D341Med (cell line): ENCODE measurements at regions not wholly inside any gene's neighbourhood (a gene's known extent, or its start where the extent isn't known, plus 50 kb on each side); places are given as distances from the start of the nearest gene placed in this dataset.
A peak's percentile ranks its signal among the peaks of the same experiment; 100 is the strongest.
"Not testable (repeated sequence)": the region's sequence is repeated elsewhere in the genome, so short reads cannot be mapped to it uniquely, and the experiment has no call there.

Experiments
- DNase-seq: peaks from one replicate; pipeline ENCODE4 v3.0.0; 2012; ENCODE audit warnings: low spot score

DNA sequence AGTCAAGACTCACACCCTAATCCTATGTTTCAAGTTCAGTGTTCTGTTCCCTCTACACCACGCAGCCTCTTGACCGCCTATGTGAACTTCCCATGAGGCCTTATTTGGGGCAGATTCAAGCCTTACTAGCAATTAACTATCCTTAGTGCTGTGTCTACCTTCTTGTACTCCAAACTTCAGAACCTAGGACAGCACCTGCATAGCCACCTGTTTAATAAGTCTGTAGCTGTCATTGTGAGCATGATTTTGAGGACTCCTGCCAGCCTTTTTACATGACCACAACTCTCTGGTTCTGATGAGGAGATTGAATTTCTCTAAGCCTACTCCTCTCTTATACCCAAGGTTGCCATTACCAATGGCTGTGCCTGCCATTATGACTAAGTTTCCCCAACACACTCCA, 50.8 kb upstream of the PCSK1 start:
- DNase-seq = no peak

GRCh38 chr5:96487859-96488258, 54.8 kb upstream of the PCSK1 start:
- no peak for DNase-seq

- DNase-seq = no peak
Observed at GRCh38 chr5:96489532-96489931, 56.5 kb upstream of the PCSK1 start.

- no peak for DNase-seq
Observed at GRCh38 chr5:96492459-96493047, 59.5 kb upstream of the PCSK1 start.

DNA sequence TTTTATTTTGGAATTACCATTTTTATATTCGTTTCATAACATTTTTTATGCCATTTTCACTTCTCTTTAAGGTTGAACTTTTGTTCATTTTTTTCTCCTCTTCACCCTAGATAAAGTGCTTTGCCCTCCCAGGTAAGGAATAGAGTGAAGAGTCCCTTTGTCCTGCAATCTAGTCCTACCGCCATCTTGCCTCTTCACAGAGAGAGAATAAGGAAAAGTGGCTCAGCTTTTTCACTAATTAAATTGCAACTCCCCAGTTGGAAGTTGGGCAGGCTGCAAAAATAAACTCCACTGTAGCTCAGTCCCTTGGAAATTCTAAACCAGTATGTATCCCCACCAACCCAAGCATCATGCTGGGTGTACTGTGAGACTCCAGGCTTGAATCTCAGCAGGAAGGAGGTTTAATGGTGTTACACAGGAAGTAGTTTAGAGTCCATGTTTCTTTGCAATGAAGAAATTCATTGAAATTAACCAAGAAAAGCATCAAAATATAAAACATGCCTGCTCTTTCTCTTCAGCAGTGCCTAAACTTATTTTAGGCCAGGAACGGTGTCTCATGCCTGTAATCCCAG, 60.3 kb upstream of the PCSK1 start:
- DNase-seq = no peak

DNA sequence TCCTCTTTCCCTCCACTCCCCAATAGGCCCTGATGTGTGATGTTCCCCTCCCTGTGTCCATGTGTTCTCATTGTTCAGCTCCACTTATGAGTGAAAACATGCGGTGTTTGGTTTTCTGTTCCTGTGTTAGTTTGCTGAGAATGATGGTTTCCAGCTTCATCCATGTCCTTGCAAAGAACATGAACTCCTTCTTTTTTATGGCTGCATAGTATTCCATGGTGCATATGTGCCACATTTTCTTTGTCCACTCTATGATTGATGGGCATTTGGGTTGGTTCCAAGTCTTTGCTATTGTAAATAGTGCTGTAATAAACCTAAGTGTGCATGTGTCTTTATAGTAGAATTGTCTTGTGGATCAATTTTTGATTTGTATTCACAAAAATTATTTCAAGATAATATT, 62.4 kb upstream of the PCSK1 start:
- DNase-seq = not testable (repeated sequence)

- not testable (repeated sequence) for DNase-seq
Observed at GRCh38 chr5:96497027-96497426, 64.0 kb upstream of the PCSK1 start.

DNA sequence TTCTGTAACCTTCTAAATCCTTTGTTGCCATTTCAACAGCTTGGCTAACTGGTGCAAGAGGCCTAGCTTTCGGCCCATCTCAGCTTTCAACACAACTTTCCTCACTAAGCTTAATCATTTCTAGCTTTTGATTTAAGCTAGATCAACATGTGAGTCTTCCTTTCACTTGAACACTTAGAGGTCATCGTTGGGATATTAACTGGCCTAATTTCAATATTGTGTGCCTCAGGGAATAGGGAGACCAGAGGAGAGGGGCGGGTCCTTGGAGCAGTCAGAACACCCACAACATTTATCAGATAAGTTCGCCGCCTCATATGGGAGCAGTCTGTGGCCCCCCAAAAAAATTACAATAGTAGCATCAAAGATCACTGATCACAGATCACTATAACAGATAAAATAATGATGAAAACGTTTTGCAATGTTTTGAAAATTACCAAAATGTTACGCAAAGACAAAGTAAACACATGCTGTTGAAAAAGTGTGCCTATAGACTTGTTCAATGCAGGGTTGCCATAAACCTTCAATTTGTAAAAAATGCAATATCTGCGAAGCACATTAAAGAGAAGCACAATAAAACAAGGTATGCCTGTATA, 66.8 kb upstream of the PCSK1 start:
- DNase-seq = no peak

DNA sequence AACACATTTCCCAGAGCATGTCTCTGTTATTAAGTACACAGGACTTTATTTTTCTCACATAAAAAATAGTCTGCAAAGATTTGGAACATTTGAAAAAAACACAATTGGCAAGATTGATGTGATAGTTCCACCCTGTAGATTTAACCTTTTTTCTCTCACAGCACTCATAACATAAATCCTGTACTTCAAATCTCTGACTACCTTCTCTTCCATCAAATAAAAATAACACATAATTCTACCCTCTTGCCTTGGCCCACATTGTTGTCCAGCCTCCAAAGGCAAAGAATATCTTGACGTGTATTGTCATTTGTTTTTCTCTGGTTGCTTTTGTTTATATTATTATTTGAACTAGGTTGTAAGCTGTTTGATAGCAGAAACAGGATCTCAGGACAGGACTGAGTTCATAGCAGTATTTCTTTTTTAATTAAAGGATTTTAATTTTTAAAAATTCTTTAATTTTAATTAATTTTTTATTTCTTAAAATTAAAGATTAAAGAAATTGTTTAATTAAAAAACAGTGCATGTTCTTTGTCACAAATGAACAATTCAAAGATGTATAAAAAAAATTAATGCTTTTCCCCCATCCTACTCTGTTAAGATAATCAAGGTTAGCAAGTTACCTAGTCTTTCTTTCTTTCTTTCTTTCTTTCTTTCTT, 69.1 kb upstream of the PCSK1 start:
- no peak for DNase-seq

- DNase-seq = peak; percentile 45
Observed at GRCh38 chr5:96503501-96504236, 70.6 kb upstream of the PCSK1 start.

DNA sequence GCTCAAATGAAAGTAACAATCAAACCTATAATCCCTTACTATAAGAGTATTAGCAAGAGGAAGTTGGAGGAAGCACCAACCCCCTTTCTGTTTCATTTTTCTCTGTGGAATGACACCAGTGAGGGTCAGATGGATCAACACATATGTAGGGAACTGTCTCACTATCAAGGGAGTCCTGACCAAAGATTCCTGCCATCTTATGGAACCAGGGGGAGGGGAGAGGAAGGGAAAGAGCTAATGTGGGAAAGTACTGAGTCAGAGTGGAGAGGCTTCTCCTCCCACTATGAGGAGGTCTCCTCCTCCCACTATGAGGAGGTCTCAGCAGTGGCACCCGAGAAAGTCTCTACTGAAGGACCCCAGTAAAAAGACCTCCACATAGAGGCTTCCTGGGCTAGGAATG, 73.3 kb upstream of the PCSK1 start:
- no peak for DNase-seq

- no peak for DNase-seq
Observed at GRCh38 chr5:96506866-96507527, 73.9 kb upstream of the PCSK1 start.

- no peak for DNase-seq
Observed at GRCh38 chr5:96509316-96509715, 76.3 kb upstream of the PCSK1 start.

DNA sequence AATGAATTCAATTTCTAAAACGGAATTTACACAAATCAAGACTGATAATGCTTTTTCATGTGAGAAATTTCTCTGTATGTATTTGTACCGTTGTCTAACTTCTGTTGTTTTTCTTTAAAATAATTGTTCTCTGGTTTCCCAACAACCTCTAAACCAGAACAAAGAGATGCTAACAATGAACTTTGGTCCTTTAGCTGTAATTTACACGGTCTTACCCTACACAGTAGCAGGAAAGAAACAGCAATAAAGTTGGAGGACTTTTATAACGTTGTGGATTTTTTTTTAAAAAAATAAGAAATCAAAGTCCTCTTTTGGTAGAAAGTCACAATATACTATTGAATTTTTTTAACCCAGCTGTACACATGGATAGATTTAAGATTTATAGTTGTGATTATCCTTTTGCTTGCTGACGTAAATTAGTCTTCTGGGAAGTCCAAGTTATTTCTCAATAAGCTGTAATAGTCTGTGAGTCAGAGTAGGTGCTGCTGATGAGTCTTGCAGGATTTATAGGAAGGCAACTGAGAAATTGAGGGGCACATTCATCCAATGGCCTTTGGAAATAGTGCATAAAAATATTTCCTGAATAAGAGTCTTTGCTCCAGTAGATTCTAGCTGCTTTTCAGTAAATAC, 76.8 kb upstream of the PCSK1 start:
- no peak for DNase-seq

DNA sequence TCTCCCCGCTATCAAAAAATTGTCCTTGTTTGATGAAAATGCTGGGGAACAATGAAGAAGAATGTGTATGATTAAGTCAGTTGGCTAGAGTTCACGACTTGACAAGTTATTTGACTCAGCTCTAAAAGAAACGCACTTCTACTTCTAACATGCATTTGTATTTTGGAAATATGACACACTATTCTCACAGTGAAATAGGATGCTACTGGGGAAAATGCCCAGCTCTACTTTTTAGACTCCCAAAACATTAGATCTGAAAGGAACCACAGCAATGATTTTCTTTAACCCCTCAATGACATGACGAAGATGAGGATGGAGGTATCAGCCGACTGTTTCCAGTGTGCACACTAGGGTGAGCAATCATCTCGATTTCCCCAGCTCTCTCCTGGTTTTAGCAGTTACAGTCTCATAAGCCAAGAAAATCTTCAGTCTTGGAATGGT, 83.6 kb upstream of the PCSK1 start:
- DNase-seq = no peak

GRCh38 chr5:96517295-96517694, 84.2 kb upstream of the PCSK1 start:
- no peak for DNase-seq

DNA sequence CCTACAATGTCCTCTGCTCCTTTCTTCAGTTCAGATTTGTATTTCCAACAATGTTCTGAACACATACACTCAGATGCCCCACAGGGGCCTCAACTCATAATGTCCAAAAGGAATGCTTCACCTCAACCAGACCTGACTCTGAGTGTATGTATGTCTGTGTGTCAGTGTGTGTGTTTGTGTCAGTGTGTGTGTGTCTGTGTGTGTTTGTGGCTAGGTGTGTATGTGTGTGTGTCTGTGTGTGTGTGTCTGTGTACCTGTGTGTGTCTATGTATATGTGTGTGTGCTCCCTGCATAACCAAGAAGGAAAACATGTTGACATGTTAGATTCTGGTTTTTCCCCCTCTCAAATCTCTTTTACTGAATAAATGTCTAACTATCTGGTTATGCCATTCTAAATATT, 87.3 kb upstream of the PCSK1 start:
- DNase-seq = no peak

DNA sequence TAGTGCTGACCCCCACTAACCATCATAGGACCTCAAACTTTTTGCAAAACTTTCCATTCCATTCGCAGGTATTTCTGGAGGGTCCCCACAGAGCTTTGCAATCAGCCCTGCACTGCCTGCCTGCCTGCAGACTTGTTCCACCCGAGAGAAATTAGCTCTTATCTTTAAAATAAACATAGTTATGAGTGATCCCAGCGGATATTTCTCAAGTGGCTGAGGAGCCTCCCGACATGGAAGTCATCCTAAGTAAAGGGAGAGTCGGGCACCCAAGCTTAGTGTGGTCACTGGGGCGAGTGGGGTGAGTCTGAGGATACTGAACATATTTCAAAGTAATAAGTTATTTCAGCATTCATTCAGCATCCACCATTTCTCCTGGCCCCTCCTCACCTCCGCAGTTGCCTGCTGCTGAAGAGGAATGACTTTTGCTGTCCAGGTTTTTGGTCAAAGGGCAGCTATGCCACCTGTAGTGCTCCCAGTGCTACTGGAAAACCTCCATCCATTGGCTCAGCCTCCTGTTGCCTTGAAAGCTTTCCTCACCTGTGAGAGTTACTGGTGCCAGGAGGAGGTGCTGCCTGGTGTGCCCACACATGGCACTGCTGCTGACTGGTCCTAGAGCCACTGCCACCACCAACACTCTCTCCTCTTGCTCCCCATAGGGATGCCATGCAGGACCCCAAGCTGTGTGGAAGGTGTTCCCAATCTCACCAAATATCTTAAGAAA, 89.7 kb upstream of the PCSK1 start:
- DNase-seq = no peak

DNA sequence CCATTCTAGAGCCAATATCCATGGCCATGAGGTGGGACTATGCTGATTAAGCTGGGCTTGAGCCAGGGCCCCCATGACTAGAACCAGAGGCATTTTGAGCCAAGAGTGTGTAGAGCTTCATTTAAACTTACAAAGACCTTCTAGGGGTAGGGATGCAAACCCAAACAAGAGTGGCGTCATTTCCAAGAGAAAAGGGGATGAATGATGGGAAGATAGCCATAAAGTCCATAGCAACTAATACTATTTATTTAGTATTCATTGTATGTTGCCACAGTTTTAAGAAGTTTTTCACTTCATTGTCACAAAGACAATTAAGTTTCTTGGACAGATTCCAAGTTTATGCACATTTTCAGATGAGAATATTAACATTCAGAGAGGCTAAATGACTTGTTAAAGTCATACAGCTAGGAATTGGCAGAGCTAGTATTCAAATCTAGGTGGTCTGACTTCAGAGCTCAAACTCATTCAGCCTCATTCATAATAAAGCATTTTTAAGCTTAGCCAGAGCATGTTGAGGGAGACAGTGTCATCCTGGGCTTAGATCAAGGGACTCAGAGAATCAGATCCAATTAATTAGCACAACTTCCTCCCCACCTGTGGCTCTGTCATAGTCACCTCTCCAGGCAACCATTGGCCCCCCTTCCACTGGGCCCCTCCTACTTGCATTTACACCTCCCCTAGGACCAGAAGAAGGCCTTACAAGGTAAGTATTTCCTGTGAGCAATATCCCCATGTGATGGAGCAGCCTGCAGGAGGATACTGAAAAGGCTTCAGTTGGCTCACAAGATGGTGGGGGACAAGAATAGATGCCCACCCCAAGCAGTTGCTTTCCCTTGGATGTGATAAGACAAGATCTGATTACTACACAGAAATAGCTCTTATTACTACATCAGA, 95.0 kb upstream of the PCSK1 start:
- DNase-seq = no peak
